ENCODE measurements at regions not wholly inside any gene's neighbourhood (a gene's known extent, or its start where the extent isn't known, plus 50 kb on each side); places are given as distances from the start of the nearest gene placed in this dataset.

- TF ChIP-seq, protein P1, sequence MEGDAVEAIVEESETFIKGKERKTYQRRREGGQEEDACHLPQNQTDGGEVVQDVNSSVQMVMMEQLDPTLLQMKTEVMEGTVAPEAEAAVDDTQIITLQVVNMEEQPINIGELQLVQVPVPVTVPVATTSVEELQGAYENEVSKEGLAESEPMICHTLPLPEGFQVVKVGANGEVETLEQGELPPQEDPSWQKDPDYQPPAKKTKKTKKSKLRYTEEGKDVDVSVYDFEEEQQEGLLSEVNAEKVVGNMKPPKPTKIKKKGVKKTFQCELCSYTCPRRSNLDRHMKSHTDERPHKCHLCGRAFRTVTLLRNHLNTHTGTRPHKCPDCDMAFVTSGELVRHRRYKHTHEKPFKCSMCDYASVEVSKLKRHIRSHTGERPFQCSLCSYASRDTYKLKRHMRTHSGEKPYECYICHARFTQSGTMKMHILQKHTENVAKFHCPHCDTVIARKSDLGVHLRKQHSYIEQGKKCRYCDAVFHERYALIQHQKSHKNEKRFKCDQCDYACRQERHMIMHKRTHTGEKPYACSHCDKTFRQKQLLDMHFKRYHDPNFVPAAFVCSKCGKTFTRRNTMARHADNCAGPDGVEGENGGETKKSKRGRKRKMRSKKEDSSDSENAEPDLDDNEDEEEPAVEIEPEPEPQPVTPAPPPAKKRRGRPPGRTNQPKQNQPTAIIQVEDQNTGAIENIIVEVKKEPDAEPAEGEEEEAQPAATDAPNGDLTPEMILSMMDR (IDR thresholded peaks at IDR 0.05), result no peak
- no peak for TF ChIP-seq POLR2AphosphoS5 (IDR thresholded peaks at IDR 0.05)
- TF ChIP-seq EP300 (IDR thresholded peaks at IDR 0.05), result no peak
These were observed 1037.8 kb downstream of the BCL11B start for GRCh38 chr14:98234208-98234607.
